RKO (cell line): ENCODE measurements at regions not wholly inside any gene's neighbourhood (a gene's known extent, or its start where the extent isn't known, plus 50 kb on each side); places are given as distances from the start of the nearest gene placed in this dataset.

Experiments
- DNase-seq: peaks from one replicate; pipeline ENCODE4 v3.0.0-alpha.2; 2016; ENCODE audit warnings: low spot score

DNA sequence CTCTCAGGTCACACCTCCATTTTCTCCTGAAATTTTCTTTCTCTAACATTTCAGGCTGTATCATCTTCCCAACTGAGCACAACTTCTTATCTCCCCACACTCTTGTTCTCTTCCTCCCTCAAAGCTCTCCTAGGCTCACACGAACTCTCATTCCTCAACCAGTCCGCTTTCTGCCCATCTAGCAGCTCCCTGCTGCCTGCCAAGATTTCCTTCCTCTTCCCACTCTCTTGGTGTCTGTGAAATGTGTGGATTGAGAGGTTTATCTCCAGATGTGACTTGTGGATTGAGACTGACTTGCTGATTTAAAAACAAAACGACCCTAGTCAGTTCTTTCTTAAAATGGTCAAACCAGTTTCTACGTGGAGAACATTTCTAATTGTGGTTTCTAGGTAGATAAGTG, 106.3 kb downstream of the MTNR1B start:
- DNase-seq, result no peak

DNA sequence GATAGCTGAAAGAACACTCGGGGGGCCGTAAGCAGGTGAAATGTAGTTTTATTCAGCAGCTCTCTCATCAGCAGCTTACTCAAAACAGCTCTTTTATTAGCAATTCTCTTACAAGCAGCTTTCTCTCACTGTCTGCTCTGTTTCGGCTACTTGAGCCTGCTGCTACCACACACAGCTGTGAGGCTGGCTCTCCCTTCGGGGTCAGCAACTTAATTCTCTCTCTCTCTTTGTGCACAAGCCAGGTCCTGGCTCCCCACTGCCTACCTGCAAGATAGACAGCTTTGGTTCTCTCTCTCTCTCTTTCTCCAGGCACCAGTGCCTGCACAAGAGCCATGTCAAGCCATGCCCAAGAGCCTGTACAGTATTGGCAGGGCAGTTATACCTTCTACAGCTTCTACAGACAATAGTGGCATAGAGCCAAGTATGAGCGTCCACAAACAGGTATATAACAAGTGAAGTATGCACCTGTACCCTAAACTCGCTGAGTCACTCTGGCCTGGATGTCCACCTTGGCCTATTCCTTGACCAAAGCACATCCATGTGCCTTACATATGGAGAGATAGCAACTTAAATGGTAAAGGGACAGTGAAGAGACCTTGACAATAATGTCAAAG, 110.8 kb downstream of the MTNR1B start:
- DNase-seq, result no peak

DNA sequence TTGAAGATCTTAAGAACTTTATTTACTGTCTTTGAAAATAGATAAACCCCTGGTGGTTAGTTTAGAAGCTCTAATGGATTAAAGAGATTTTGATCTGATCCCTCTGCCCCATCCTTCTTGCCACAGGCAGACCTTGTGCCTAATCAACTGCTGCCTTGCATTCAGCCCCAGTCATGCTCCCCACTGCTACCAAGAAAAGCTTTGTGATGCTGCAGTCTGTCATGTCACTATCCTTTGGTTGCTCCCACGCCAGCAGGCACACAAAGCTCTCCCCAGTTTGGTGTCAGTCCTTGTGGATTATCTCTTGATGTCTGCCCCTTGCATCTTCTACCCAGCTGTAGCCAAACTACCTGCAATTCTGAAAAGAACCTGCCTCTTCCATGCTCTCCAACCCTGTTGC, 112.2 kb downstream of the MTNR1B start:
- DNase-seq, result no peak

DNA sequence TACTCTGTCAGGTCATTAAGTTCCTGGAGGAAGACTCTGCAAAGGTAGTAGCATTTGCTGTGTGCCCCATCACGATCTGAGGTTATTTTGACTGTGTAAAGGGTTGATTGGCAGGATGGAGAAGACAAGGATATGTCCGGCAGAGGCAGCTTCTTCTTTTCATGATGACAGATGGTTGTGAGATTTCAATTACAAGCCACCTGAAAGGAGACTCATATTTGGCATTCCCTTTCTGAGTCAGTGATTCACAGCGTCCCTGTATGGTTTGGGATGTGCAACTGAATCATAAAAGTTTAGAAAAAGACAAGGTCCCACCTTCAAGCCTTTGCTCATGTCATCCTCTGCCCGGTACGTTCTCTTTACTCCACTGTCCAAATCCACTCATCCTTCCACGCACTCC, 113.4 kb downstream of the MTNR1B start:
- DNase-seq, result no peak

DNA sequence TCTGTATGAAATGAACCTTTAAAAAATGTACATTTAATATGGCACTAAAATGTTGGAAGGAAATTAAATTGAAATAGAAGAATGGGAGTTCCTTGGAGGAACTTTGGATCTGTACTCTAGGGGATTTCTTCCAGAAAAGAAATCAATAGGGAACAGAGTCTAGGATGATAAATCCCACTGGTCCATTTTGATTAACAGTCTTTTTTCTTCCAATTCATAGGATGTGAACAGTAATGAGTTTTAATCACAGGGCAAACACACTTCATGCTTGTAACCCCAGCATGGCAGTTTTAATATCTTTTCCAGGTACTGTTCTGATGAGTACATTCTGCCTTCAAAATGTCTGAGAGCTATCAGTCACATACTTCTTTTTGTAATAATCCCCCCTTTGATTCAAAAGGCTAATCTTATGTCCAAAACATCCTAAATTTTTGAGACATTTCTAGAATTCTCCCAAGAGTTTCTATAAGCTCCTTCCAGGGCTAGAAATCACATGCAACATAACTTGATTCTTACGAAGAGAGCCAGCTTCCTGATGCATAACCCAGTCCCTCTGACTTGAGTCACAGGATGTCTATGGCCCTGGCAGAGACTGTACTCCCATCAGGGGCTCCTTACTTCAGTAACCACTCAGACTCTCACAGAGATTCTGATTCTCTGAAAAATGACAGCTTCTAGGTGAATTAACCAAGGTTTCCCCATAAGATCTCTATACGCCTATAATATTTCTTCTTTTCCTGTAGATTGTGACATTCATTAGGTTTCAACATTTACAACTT, 112.9 kb downstream of the SLC36A4 start:
- DNase-seq, result no peak

DNA sequence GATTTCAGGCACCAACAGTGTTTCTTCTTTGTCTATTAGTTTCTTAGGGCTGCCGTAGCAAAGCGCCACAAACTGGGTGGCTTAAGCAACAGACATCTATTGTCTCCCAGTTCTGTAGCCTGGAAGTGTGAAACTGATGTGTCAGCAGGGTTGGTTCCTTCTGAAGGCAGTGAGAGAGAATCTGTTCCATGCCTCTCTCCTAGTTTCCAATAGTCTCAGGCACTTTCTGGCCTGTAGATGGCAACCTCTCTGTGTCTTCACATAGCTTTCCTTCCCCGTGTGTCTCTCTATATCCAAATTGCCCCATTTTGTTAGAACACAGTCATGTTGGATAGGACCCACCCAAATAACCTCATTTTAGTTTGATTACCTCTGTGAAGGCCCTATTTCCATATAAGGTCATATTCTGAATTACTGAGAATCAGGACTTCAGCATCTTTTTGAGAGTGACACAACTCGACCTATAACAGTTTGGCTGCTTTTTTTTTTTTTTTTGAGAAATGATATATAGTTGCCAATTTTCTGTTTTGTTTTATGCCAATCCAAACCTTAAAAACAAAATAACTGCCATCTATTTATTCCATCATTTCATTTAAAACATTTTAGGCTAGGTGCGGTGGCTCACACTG, 108.2 kb downstream of the SLC36A4 start:
- DNase-seq, result peak; percentile 65
